Esophagus squamous epithelium (tissue), 5 donors: ENCODE measurements at regions not wholly inside any gene's neighbourhood (a gene's known extent, or its start where the extent isn't known, plus 50 kb on each side); places are given as distances from the start of the nearest gene placed in this dataset.

Experiments used
- DNase-seq: peaks from one replicate; lab custom pipeline; 2025; lab: John Stamatoyannopoulos, UW
- H3K27ac ChIP-seq, 4 donors: fragments of 200-600 bp; sonication (generic); one replicate each; pipeline ENCODE4 v1.5.1; 2016 to 2019; ENCODE audit warnings: mild to moderate bottlenecking in 1 of 4
- H3K27me3 ChIP-seq, 4 donors: fragments of 200-600 bp; sonication (generic); 1 replicate in 3 of 4; 2 replicates in 1 of 4; pipeline versions ENCODE4 v1.5.1 to v1.6.0; 2017 to 2021; ENCODE audit warnings: antibody characterized with exemption in 1 of 4
- H3K36me3 ChIP-seq, 3 donors: fragments of 200-600 bp; sonication (generic); one replicate each; pipeline ENCODE4 v1.5.1; 2016 to 2019
- H3K4me1 ChIP-seq, 3 donors: fragments of 200-600 bp; sonication (generic); one replicate each; pipeline ENCODE4 v1.5.1; 2017 to 2019
- H3K4me3 ChIP-seq, 4 donors: fragments of 200-600 bp; sonication (generic); 1 replicate in 3 of 4; 2 replicates in 1 of 4; pipeline ENCODE4 v1.5.1; 2016 to 2019; ENCODE audit warnings: mild to moderate bottlenecking in 2 of 4, moderate library complexity in 1 of 4
- H3K9me3 ChIP-seq, 3 donors: fragments of 200-600 bp; sonication (generic); one replicate each; pipeline ENCODE4 v1.5.1; 2016 to 2019
- POLR2A ChIP-seq, 4 donors: fragments of 450-650 bp; IDR thresholded peaks; one replicate each; pipeline ENCODE4 v1.6.1; 2017; ENCODE audit warnings: antibody characterized with exemption in 4 of 4, mild to moderate bottlenecking in 4 of 4, moderate library complexity in 3 of 4
- WGBS, 2 donors: methylation state at CpG; one replicate each; pipeline ENCODE4 v1.1.5; 2018; 5-methylcytosine and 5-hydroxymethylcytosine counted together
- intact Hi-C: fragments of 100-400 bp; cut with DNase I; formaldehyde crosslinking; loops from one replicate; pipeline ENCODE4 v1.15.0; 2022
- TF ChIP-seq, protein P1 (sequence below), 6 experiments: fragments of 450-650 bp in 4 of 6; fragments of 200-600 bp in 2 of 6; sonication (generic) in 2 of 6; IDR thresholded peaks; one replicate each; pipeline ENCODE4 v1.5.1; 2016 to 2019; ENCODE audit warnings: antibody characterized with exemption in 6 of 6, mild to moderate bottlenecking in 4 of 6, moderate library complexity in 4 of 6
- donor health status: DM: yes; HTN: yes; CAD: no.

DNA sequence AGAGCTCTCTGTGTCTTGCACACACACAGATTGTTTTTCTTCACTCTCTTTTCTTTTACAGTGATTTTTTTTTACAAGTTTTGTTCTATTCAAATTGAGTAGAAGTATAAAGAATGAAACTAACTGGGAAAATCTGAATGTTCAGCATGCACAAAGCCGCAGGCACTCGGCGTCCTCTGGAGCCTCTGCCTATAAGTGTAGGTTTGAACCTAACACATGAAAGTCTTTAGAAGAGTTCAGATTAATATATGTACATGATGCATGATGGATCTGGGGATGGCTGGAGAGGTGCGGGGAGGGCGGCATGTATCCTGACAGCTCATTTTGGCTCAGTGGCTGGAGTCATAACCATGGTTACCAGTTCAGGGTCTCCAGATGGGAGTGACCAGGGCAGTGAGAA lies 301.1 kb upstream of the CDH4 start:
- no peaks in the 10 kb centered on the region for H3K4me1 ChIP-seq
- 78% methylated on average over 5 of the region's 5 CpGs for WGBS, 2 donors
- no peaks in the 10 kb centered on the region for H3K36me3 ChIP-seq
- no peaks in the 10 kb centered on the region for H3K27me3 ChIP-seq
- no peak overlapping the region for H3K27ac ChIP-seq
- DNase-seq, result no peak
- no peaks in the 10 kb centered on the region for H3K9me3 ChIP-seq
- intact Hi-C loops, result no loop called here
- TF ChIP-seq POLR2A (IDR thresholded peaks at IDR 0.05), result no peak
- TF ChIP-seq, protein P1, sequence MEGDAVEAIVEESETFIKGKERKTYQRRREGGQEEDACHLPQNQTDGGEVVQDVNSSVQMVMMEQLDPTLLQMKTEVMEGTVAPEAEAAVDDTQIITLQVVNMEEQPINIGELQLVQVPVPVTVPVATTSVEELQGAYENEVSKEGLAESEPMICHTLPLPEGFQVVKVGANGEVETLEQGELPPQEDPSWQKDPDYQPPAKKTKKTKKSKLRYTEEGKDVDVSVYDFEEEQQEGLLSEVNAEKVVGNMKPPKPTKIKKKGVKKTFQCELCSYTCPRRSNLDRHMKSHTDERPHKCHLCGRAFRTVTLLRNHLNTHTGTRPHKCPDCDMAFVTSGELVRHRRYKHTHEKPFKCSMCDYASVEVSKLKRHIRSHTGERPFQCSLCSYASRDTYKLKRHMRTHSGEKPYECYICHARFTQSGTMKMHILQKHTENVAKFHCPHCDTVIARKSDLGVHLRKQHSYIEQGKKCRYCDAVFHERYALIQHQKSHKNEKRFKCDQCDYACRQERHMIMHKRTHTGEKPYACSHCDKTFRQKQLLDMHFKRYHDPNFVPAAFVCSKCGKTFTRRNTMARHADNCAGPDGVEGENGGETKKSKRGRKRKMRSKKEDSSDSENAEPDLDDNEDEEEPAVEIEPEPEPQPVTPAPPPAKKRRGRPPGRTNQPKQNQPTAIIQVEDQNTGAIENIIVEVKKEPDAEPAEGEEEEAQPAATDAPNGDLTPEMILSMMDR (IDR thresholded peaks at IDR 0.05), result no peak
- H3K4me3 ChIP-seq, result no peak overlapping the region

DNA sequence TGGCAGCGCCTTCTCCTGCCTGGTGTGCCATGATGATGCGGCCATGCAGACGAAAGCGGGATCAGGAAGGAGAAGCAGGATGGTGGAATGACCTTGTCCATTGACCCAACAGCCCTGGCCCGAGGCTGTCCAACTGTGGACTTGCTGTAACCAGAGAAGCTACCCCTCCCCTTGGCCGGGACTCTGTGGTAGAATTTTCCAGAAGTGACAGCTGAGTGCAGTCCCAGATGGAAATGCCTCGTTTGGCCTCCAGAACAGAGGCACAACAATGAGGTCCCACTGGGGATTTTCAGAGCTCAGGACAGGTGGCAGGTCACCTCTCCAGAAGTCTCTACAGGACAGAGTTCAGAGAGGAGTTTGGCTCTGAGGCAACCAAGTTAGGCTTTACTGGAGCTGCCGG lies 299.2 kb upstream of the CDH4 start:
- no peaks in the 10 kb centered on the region for H3K36me3 ChIP-seq
- no peak overlapping the region for H3K4me3 ChIP-seq
- no peaks in the 10 kb centered on the region for H3K9me3 ChIP-seq
- H3K4me1 ChIP-seq, result no peaks in the 10 kb centered on the region
- 76 to 80% methylated on average over 5 to 7 of the region's 8 CpGs for WGBS, 2 donors
- no peak for DNase-seq
- H3K27me3 ChIP-seq, result no peaks in the 10 kb centered on the region
- intact Hi-C loops, result no loop called here
- no peak overlapping the region for H3K27ac ChIP-seq
- TF ChIP-seq, protein P1 (IDR thresholded peaks at IDR 0.05), result no peak
- no peak for TF ChIP-seq POLR2A (IDR thresholded peaks at IDR 0.05)

DNA sequence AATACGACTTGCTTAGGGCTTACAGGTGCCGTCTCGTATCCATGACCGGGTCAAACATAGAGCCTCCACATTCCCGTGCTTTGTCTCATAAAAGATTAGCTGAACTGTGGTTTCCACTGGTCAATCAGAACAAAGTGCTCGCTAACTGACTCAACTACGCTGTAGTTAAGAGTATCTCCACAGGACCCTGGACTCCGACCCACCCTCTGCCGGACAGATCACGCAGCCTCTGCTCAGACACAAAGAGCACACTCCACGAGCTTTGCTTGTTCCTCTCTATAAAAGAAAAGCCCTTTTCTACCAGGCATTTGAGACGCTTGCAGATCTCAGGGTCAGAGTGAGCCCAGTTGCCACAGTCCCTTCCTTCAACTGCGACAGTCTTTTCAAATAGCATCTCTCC lies 298.7 kb upstream of the CDH4 start:
- WGBS, 2 donors, result 66 to 84% methylated on average over 12 to 13 of the region's 13 CpGs
- H3K27ac ChIP-seq, result no peak overlapping the region
- TF ChIP-seq, protein P1 (IDR thresholded peaks at IDR 0.05), result no peak
- no peak for TF ChIP-seq POLR2A (IDR thresholded peaks at IDR 0.05)
- intact Hi-C loops, result no loop called here
- no peaks in the 10 kb centered on the region for H3K36me3 ChIP-seq
- H3K4me3 ChIP-seq, result no peak overlapping the region
- DNase-seq, result no peak
- no peaks in the 10 kb centered on the region for H3K4me1 ChIP-seq
- H3K27me3 ChIP-seq, result no peaks in the 10 kb centered on the region
- H3K9me3 ChIP-seq, result no peaks in the 10 kb centered on the region

DNA sequence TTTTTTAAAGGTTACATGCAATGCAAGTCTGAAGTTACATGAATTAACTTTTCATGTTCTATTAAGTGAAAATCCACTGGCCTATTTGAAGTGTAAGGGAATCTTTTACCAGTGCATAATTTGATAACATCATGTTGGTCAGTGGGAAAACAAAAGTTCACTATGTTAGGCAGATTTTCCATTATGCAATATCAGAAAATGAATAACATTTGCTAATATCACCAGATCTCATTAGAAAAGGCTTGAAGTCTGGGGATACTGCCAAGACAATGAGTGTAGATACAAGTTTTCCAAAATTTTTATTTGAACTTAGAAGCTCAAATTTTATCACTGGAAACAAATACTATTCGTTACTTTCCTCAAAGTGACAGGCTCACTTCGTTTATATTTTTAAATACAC lies 296.4 kb upstream of the CDH4 start:
- H3K27me3 ChIP-seq, result no peaks in the 10 kb centered on the region
- WGBS, 2 donors, result 46 to 54% methylated on average over 2 of the region's 2 CpGs
- no peak overlapping the region for H3K27ac ChIP-seq
- no peaks in the 10 kb centered on the region for H3K9me3 ChIP-seq
- H3K4me1 ChIP-seq, result no peaks in the 10 kb centered on the region
- H3K36me3 ChIP-seq, result no peaks in the 10 kb centered on the region
- H3K4me3 ChIP-seq, result no peak overlapping the region
- intact Hi-C loops, result no loop called here
- TF ChIP-seq, protein P1 (IDR thresholded peaks at IDR 0.05), result no peak
- TF ChIP-seq POLR2A (IDR thresholded peaks at IDR 0.05), result no peak
- no peak for DNase-seq

DNA sequence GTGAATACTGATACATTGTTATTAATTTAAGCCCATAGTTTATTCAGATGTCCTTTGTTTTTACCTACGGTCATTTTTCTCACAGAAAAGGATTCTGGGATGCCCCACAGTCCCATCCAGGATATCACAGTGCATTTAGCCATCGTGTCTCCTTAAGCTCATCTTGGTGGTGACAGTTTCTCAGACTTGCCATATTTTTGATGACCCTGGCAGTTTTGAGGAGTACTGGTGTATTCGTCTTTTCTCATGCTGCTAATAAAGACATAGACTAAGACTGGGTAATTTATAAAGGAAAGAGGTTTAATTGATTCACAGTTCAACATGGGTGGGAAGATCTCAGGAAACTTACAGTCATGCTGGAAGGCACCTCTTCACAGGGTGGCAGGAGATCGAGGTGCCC lies 295.9 kb upstream of the CDH4 start:
- intact Hi-C loops, result no loop called here
- Histone ChIP-seq H3K27ac (no peak overlapping the region), H3K4me1 (no peaks in the 10 kb centered on the region), H3K27me3 (no peaks in the 10 kb centered on the region), H3K36me3 (no peaks in the 10 kb centered on the region), H3K9me3 (no peaks in the 10 kb centered on the region), H3K4me3 (no peak overlapping the region)
- WGBS, 2 donors, result 38 to 61% methylated on average over 4 of the region's 4 CpGs
- no peak for TF ChIP-seq POLR2A (IDR thresholded peaks at IDR 0.05)
- TF ChIP-seq, protein P1 (IDR thresholded peaks at IDR 0.05), result no peak
- DNase-seq, result no peak
